Nephron (organoid): ENCODE measurements at regions not wholly inside any gene's neighbourhood (a gene's known extent, or its start where the extent isn't known, plus 50 kb on each side); places are given as distances from the start of the nearest gene placed in this dataset.

Source experiments
- H3K27ac Mint-ChIP-seq, 3 experiments: 2 replicates each; pipeline ENCODE4 v1.8.0; 2020; ENCODE audit warnings: mixed read lengths in 3 of 3, mild to moderate bottlenecking in 2 of 3, moderate library complexity in 1 of 3
- H3K27me3 Mint-ChIP-seq: 2 replicates; pipeline ENCODE4 v1.8.0; 2021; ENCODE audit warnings: low read depth, mild to moderate bottlenecking, moderate library complexity, mixed read lengths
- H3K36me3 Mint-ChIP-seq: 2 replicates; pipeline ENCODE4 v1.8.0; 2020; ENCODE audit warnings: low read depth, mixed read lengths
- H3K4me1 Mint-ChIP-seq: 2 replicates; pipeline ENCODE4 v1.8.0; 2020; ENCODE audit warnings: mixed read lengths
- H3K4me3 Mint-ChIP-seq, 3 experiments: 2 replicates each; pipeline ENCODE4 v1.8.0; 2020; ENCODE audit warnings: mild to moderate bottlenecking in 3 of 3, mixed read lengths in 3 of 3, moderate library complexity in 2 of 3
- H3K9me3 Mint-ChIP-seq: 2 replicates; pipeline ENCODE4 v1.8.0; 2020; ENCODE audit warnings: mixed read lengths
- TF ChIP-seq, protein P1 (sequence below), 3 experiments: fragments of 200-600 bp; sonication (generic); IDR thresholded peaks; one replicate each; pipeline ENCODE4 v1.5.0; 2021; ENCODE audit warnings: antibody characterized with exemption in 3 of 3; ENCODE audit not compliant: unreplicated experiment in 3 of 3

- Mint-ChIP-seq H3K36me3 (no peaks in the 10 kb centered on the region), H3K4me1 (peaks cover 22% of the 10 kb centered on the region), H3K27ac (no peak overlapping the region), H3K4me3 (no peak overlapping the region), H3K9me3 (peaks cover 2% of the 10 kb centered on the region), H3K27me3 (peaks cover 31% of the 10 kb centered on the region)
- TF ChIP-seq, protein P1, sequence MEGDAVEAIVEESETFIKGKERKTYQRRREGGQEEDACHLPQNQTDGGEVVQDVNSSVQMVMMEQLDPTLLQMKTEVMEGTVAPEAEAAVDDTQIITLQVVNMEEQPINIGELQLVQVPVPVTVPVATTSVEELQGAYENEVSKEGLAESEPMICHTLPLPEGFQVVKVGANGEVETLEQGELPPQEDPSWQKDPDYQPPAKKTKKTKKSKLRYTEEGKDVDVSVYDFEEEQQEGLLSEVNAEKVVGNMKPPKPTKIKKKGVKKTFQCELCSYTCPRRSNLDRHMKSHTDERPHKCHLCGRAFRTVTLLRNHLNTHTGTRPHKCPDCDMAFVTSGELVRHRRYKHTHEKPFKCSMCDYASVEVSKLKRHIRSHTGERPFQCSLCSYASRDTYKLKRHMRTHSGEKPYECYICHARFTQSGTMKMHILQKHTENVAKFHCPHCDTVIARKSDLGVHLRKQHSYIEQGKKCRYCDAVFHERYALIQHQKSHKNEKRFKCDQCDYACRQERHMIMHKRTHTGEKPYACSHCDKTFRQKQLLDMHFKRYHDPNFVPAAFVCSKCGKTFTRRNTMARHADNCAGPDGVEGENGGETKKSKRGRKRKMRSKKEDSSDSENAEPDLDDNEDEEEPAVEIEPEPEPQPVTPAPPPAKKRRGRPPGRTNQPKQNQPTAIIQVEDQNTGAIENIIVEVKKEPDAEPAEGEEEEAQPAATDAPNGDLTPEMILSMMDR (IDR thresholded peaks at IDR 0.05; ENCODE audit: unreplicated experiment in 3 of 3): no peak
These were observed 310.6 kb upstream of the TSHZ3 start for GRCh38 chr19:31659897-31660210.

GRCh38 chr19:31664096-31664495, 314.9 kb upstream of the TSHZ3 start:
- Mint-ChIP-seq H3K27me3 (peaks cover 17% of the 10 kb centered on the region), H3K4me3 (no peak overlapping the region), H3K9me3 (no peaks in the 10 kb centered on the region), H3K36me3 (no peaks in the 10 kb centered on the region), H3K4me1 (peaks cover 19% of the 10 kb centered on the region), H3K27ac (peak overlapping the region in 1 of 3 experiments; percentile 73)
- TF ChIP-seq, protein P1 (IDR thresholded peaks at IDR 0.05; ENCODE audit: unreplicated experiment in 3 of 3): no peak

DNA sequence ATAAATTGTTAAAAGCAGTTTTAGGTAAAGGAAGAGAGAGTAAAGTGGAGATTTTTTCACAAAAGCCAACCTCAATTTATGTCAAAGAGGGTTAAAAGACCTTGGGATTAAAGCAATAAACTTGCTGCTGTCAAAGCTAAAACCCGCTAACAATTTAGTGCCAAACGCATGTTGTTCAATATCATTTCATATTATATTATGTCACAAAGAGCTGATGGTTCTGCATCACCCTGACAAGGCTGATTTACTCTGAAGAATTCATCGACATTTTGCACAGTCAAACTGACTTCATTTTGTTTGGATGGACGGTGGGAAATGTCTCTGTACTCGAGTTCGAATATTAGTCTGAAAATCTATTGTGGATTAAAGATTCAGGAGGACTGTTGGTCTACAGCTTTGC, 315.8 kb upstream of the TSHZ3 start:
- Mint-ChIP-seq H3K9me3 (no peaks in the 10 kb centered on the region), H3K36me3 (no peaks in the 10 kb centered on the region), H3K27ac (peak overlapping the region in 1 of 3 experiments; percentile 73), H3K4me3 (no peak overlapping the region), H3K4me1 (peaks cover 10% of the 10 kb centered on the region), H3K27me3 (peaks cover 14% of the 10 kb centered on the region)
- TF ChIP-seq, protein P1 (IDR thresholded peaks at IDR 0.05; ENCODE audit: unreplicated experiment in 3 of 3): no peak

- no peaks in the 10 kb centered on the region for H3K36me3 Mint-ChIP-seq
- H3K27me3 Mint-ChIP-seq: peaks cover 15% of the 10 kb centered on the region
- H3K4me3 Mint-ChIP-seq: no peak overlapping the region
- no peak overlapping the region for H3K27ac Mint-ChIP-seq
- TF ChIP-seq, protein P1 (IDR thresholded peaks at IDR 0.05; ENCODE audit: unreplicated experiment in 3 of 3): no peak
- no peaks in the 10 kb centered on the region for H3K9me3 Mint-ChIP-seq
- peaks cover 3% of the 10 kb centered on the region for H3K4me1 Mint-ChIP-seq
These were observed 316.9 kb upstream of the TSHZ3 start for GRCh38 chr19:31666126-31666525.

DNA sequence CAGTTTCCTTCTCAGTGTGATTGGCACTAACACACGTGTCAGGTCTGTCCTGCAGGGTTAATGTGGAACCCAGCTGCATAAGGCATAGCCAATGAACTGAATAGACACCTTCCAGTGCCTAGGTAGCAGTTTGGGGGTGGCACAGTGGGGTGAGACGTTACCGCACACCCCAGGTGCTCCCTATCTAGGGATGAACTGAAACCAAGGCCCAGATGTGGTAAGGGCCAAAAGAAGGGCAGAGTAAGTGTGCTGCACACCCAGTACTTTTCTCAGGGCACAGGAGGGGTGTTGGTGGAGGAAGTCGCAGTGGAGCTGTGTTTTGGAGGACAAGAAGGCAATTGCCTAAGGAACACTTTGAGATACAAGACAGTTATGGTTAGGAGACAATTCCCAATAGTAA, 317.9 kb upstream of the TSHZ3 start:
- H3K4me3 Mint-ChIP-seq: no peak overlapping the region
- H3K4me1 Mint-ChIP-seq: no peaks in the 10 kb centered on the region
- H3K36me3 Mint-ChIP-seq: no peaks in the 10 kb centered on the region
- TF ChIP-seq, protein P1 (IDR thresholded peaks at IDR 0.05; ENCODE audit: unreplicated experiment in 3 of 3): no peak
- no peak overlapping the region for H3K27ac Mint-ChIP-seq
- H3K27me3 Mint-ChIP-seq: peaks cover 10% of the 10 kb centered on the region
- H3K9me3 Mint-ChIP-seq: no peaks in the 10 kb centered on the region

DNA sequence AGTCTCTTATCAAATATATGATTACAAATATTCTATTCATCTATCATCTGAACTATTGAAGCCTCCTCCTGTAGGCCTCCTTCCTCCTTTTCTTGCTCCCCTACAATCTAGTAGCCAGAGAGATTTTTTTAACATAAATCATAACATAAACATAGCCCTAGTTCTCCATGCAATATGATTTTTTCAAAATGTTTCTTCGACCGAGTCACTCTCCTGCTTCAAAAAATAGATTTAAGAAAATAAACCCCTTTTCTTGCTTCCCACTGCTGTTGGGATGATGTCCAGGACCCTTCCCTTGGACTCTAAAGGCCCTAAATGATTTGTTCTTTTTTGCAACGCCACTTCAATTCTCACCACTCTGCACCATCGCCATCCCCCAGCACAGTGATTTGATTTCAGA, 319.7 kb upstream of the TSHZ3 start:
- Mint-ChIP-seq H3K36me3 (no peaks in the 10 kb centered on the region), H3K27ac (no peak overlapping the region), H3K27me3 (peaks cover 10% of the 10 kb centered on the region), H3K4me3 (no peak overlapping the region), H3K4me1 (no peaks in the 10 kb centered on the region), H3K9me3 (no peaks in the 10 kb centered on the region)
- TF ChIP-seq, protein P1 (IDR thresholded peaks at IDR 0.05; ENCODE audit: unreplicated experiment in 3 of 3): no peak
